Adrenal gland (tissue), 5 donors: ENCODE measurements at regions not wholly inside any gene's neighbourhood (a gene's known extent, or its start where the extent isn't known, plus 50 kb on each side); places are given as distances from the start of the nearest gene placed in this dataset.

ENCODE experiments used
- POLR2A ChIP-seq, 2 donors: fragments of 450-650 bp; IDR thresholded peaks; one replicate each; pipeline ENCODE4 v1.6.1; 2017; ENCODE audit warnings: antibody characterized with exemption in 2 of 2, mild to moderate bottlenecking in 2 of 2, moderate library complexity in 1 of 2
- TF ChIP-seq, protein P1 (sequence below), 6 experiments: fragments of 450-650 bp in 4 of 6; fragments of 200-600 bp in 2 of 6; sonication (generic) in 1 of 6; IDR thresholded peaks; 1 replicate in 5 of 6; 2 replicates in 1 of 6; pipeline versions ENCODE4 v1.5.1 to v1.8.0; 2016 to 2021; ENCODE audit warnings: antibody characterized with exemption in 6 of 6, mild to moderate bottlenecking in 2 of 6, moderate library complexity in 1 of 6
- donor health status: DM: no; HTN: no; CAD: no.

- TF ChIP-seq, protein P1, sequence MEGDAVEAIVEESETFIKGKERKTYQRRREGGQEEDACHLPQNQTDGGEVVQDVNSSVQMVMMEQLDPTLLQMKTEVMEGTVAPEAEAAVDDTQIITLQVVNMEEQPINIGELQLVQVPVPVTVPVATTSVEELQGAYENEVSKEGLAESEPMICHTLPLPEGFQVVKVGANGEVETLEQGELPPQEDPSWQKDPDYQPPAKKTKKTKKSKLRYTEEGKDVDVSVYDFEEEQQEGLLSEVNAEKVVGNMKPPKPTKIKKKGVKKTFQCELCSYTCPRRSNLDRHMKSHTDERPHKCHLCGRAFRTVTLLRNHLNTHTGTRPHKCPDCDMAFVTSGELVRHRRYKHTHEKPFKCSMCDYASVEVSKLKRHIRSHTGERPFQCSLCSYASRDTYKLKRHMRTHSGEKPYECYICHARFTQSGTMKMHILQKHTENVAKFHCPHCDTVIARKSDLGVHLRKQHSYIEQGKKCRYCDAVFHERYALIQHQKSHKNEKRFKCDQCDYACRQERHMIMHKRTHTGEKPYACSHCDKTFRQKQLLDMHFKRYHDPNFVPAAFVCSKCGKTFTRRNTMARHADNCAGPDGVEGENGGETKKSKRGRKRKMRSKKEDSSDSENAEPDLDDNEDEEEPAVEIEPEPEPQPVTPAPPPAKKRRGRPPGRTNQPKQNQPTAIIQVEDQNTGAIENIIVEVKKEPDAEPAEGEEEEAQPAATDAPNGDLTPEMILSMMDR (IDR thresholded peaks at IDR 0.05), result no peak
- no peak for TF ChIP-seq POLR2A (IDR thresholded peaks at IDR 0.05)
Measured at GRCh38 chr7:52211930-52212329, 823.5 kb upstream of the POM121L12 start.
